WTC11 (cell line): ENCODE measurements at regions not wholly inside any gene's neighbourhood (a gene's known extent, or its start where the extent isn't known, plus 50 kb on each side); places are given as distances from the start of the nearest gene placed in this dataset.
"Not testable (repeated sequence)": the region's sequence is repeated elsewhere in the genome, so short reads cannot be mapped to it uniquely, and the experiment has no call there.

ENCODE experiments used
- ATAC-seq: fragments of 200-7000 bp; cut with Tn5 transposase; 2 replicates; pipeline ENCODE4 v1.10.0; 2021; ENCODE audit warnings: mild to moderate bottlenecking, moderate library complexity
- CTCF ChIA-PET: fragments of 300-600 bp; sonication (Branson Sonifier 250); formaldehyde crosslinking; loops from one replicate; lab custom pipeline; 2021; ENCODE audit warnings: antibody characterized with exemption; lab: Charles Lee
- POLR2A ChIA-PET: fragments of 350-600 bp; sonication (Branson Sonifier 250); formaldehyde crosslinking; loops from one replicate; lab custom pipeline; 2021; ENCODE audit warnings: antibody characterized with exemption; lab: Charles Lee
- DNase-seq: peaks from one replicate; pipeline ENCODE4 v3.0.0; 2021; ENCODE audit warnings: low spot score
- H3K27ac Mint-ChIP-seq: 2 replicates; pipeline ENCODE4 v1.8.0; 2021; ENCODE audit warnings: mixed read lengths
- H3K27me3 Mint-ChIP-seq: 2 replicates; pipeline ENCODE4 v1.8.0; 2021; ENCODE audit warnings: low read depth, mild to moderate bottlenecking, moderate library complexity, mixed read lengths
- H3K36me3 Mint-ChIP-seq: 2 replicates; pipeline ENCODE4 v1.8.0; 2021; ENCODE audit warnings: mixed read lengths
- H3K4me1 Mint-ChIP-seq: 2 replicates; pipeline ENCODE4 v1.8.0; 2022; ENCODE audit warnings: mixed read lengths
- H3K4me3 Mint-ChIP-seq: 2 replicates; pipeline ENCODE4 v1.8.0; 2021; ENCODE audit warnings: mild to moderate bottlenecking, moderate library complexity, mixed read lengths
- H3K9me3 Mint-ChIP-seq: 2 replicates; pipeline ENCODE4 v1.8.0; 2021; ENCODE audit warnings: mixed read lengths
- ATF1 ChIP-seq: sonication (generic); formaldehyde crosslinking; IDR thresholded peaks from 2 replicates; pipeline ENCODE4 v1.8.1; 2023; ENCODE audit warnings: mild to moderate bottlenecking, moderate library complexity, missing genetic modification reagents
- CREB1 ChIP-seq: sonication (generic); formaldehyde crosslinking; IDR thresholded peaks from 2 replicates; pipeline ENCODE4 v1.8.0; 2023; ENCODE audit warnings: mild to moderate bottlenecking, missing genetic modification reagents
- ETV6 ChIP-seq: sonication (generic); formaldehyde crosslinking; IDR thresholded peaks from 2 replicates; pipeline ENCODE4 v1.8.1; 2022; ENCODE audit warnings: mild to moderate bottlenecking, missing genetic modification reagents
- FOXP1 ChIP-seq: sonication (generic); formaldehyde crosslinking; IDR thresholded peaks from 2 replicates; pipeline ENCODE4 v1.8.0; 2022; ENCODE audit warnings: missing genetic modification reagents, mild to moderate bottlenecking, moderate library complexity, borderline replicate concordance
- MXD4 ChIP-seq: fragments of 250-450 bp; sonication (Bioruptor Pico); IDR thresholded peaks from 2 replicates; pipeline ENCODE4 v1.8.0; 2021; ENCODE audit warnings: mild to moderate bottlenecking, moderate library complexity, borderline replicate concordance
- RELA ChIP-seq: sonication (generic); formaldehyde crosslinking; IDR thresholded peaks from 2 replicates; pipeline ENCODE4 v1.8.1; 2022; ENCODE audit warnings: missing genetic modification reagents, mild to moderate bottlenecking, borderline replicate concordance
- ZNF121 ChIP-seq: sonication (generic); formaldehyde crosslinking; IDR thresholded peaks from 2 replicates; pipeline ENCODE4 v1.8.0; 2023; ENCODE audit warnings: missing genetic modification reagents
- TF ChIP-seq, protein P1 (sequence below): fragments of 250-450 bp; sonication (Bioruptor Pico); IDR thresholded peaks from 2 replicates; pipeline ENCODE4 v1.9.0; 2021; ENCODE audit warnings: moderate library complexity, mild to moderate bottlenecking, inconsistent platforms, borderline replicate concordance
- TF ChIP-seq, protein P2 (sequence below): sonication (generic); formaldehyde crosslinking; IDR thresholded peaks from 2 replicates; pipeline ENCODE4 v1.8.1; 2022; ENCODE audit warnings: low read depth, mild to moderate bottlenecking, moderate library complexity, missing genetic modification reagents, borderline replicate concordance
- TF ChIP-seq, protein P3 (sequence below): sonication (generic); formaldehyde crosslinking; IDR thresholded peaks from 2 replicates; pipeline ENCODE4 v1.8.1; 2023; ENCODE audit warnings: mild to moderate bottlenecking, missing genetic modification reagents, borderline replicate concordance
- TF ChIP-seq, protein P4 (sequence below): sonication (generic); formaldehyde crosslinking; conservative IDR thresholded peaks from 2 replicates; pipeline ENCODE4 v1.8.1; 2022; ENCODE audit warnings: mild to moderate bottlenecking, missing genetic modification reagents
- TF ChIP-seq, protein P5 (sequence below): sonication (generic); formaldehyde crosslinking; IDR thresholded peaks from 2 replicates; pipeline ENCODE4 v1.8.0; 2022; ENCODE audit warnings: mild to moderate bottlenecking, missing genetic modification reagents
- TF ChIP-seq, protein P6 (sequence below): sonication (generic); formaldehyde crosslinking; IDR thresholded peaks from 2 replicates; pipeline ENCODE4 v1.8.0; 2023; ENCODE audit warnings: missing genetic modification reagents
- TF ChIP-seq, protein P7 (sequence below): sonication (generic); formaldehyde crosslinking; IDR thresholded peaks from 2 replicates; pipeline ENCODE4 v1.8.1; 2022; ENCODE audit warnings: missing genetic modification reagents, borderline replicate concordance

DNA sequence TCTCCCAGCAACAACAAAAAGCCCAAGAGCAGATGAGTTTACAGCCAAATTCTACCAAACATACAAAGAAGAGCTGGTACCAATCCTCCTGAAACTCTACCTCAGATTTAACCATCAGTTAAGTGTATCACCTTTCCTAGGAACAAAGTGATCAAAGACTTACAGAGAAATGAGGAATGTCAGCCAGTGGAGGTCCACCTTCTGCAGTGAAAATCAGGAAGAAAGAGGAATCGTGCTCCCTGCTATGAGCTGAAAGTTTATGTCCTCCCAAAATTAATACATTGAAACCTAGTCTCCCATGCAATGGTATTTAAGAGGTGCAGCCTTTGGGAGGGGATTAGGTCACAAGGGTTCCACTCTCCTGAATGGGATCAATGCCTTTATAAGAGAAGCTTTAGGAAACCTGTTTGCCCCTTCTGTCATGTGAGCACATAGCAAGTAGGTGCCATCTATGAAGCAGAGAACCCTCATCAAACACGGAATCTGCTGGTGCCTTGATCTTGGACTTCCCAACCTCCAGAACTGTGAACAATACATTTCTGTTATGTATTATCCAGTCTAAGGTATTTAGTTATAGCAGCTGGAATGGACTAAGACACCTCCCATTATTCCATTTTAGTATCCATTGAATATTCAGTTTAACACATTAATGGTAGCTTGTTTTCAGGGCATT, 139.0 kb upstream of the FZD8 start:
- H3K4me3 Mint-ChIP-seq, result no peak overlapping the region
- TF ChIP-seq, protein P1, sequence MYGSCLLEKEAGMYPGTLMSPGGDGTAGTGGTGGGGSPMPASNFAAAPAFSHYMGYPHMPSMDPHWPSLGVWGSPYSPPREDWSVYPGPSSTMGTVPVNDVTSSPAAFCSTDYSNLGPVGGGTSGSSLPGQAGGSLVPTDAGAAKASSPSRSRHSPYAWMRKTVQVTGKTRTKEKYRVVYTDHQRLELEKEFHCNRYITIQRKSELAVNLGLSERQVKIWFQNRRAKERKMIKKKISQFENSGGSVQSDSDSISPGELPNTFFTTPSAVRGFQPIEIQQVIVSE (CRISPR knock-in tag), result no peak
- TF ChIP-seq, protein P2, sequence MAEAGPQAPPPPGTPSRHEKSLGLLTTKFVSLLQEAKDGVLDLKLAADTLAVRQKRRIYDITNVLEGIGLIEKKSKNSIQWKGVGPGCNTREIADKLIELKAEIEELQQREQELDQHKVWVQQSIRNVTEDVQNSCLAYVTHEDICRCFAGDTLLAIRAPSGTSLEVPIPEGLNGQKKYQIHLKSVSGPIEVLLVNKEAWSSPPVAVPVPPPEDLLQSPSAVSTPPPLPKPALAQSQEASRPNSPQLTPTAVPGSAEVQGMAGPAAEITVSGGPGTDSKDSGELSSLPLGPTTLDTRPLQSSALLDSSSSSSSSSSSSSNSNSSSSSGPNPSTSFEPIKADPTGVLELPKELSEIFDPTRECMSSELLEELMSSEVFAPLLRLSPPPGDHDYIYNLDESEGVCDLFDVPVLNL (CRISPR knock-in tag), result no peak
- TF ChIP-seq, protein P3, sequence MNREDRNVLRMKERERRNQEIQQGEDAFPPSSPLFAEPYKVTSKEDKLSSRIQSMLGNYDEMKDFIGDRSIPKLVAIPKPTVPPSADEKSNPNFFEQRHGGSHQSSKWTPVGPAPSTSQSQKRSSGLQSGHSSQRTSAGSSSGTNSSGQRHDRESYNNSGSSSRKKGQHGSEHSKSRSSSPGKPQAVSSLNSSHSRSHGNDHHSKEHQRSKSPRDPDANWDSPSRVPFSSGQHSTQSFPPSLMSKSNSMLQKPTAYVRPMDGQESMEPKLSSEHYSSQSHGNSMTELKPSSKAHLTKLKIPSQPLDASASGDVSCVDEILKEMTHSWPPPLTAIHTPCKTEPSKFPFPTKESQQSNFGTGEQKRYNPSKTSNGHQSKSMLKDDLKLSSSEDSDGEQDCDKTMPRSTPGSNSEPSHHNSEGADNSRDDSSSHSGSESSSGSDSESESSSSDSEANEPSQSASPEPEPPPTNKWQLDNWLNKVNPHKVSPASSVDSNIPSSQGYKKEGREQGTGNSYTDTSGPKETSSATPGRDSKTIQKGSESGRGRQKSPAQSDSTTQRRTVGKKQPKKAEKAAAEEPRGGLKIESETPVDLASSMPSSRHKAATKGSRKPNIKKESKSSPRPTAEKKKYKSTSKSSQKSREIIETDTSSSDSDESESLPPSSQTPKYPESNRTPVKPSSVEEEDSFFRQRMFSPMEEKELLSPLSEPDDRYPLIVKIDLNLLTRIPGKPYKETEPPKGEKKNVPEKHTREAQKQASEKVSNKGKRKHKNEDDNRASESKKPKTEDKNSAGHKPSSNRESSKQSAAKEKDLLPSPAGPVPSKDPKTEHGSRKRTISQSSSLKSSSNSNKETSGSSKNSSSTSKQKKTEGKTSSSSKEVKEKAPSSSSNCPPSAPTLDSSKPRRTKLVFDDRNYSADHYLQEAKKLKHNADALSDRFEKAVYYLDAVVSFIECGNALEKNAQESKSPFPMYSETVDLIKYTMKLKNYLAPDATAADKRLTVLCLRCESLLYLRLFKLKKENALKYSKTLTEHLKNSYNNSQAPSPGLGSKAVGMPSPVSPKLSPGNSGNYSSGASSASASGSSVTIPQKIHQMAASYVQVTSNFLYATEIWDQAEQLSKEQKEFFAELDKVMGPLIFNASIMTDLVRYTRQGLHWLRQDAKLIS (CRISPR knock-in tag), result no peak
- no peak for TF ChIP-seq ZNF121
- no peak for TF ChIP-seq RELA (CRISPR knock-in tag)
- TF ChIP-seq, protein P4, sequence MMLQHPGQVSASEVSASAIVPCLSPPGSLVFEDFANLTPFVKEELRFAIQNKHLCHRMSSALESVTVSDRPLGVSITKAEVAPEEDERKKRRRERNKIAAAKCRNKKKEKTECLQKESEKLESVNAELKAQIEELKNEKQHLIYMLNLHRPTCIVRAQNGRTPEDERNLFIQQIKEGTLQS, result no peak
- no peak for TF ChIP-seq MXD4 (CRISPR knock-in tag)
- TF ChIP-seq, all 79 proteins: peak for 0
- ChIA-PET CTCF (interaction anchor here (0.6 to 2.3 kb wide), 15 partner anchors 10 to 1002 kb away, joined by 3 to 11 read pairs (median 4); no protein-coding TSS in a partner anchor), POLR2A (no interaction called here)
- H3K27ac Mint-ChIP-seq, result no peak overlapping the region
- H3K27me3 Mint-ChIP-seq, result peaks cover 6% of the 10 kb centered on the region
- H3K36me3 Mint-ChIP-seq, result peaks cover 5% of the 10 kb centered on the region; the same call in 1 of the 2 replicates
- DNase-seq (no peak), ATAC-seq (no peak)
- H3K4me1 Mint-ChIP-seq, result peaks cover 12% of the 10 kb centered on the region
- H3K9me3 Mint-ChIP-seq, result peaks cover 25% of the 10 kb centered on the region

DNA sequence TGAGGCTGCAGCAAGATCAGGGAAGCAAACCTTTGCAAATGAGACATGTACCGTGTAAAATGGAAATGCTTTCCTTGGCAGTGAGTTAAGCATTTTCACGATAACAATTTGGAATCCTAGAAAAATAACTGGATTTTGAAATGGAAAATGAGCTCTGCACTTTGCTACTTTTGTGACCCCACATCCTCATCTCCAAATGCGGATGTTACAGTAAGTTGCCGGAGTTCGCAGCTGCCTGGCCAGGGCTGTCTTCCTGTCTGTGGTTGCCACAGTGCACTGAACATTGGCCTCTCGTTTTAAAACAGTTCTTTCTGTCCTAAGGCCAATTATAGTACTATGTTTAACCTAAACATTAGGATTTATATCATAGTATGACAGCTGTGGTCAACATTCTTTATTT, 136.2 kb upstream of the FZD8 start:
- Mint-ChIP-seq H3K4me1 (peaks cover 3% of the 10 kb centered on the region; the same call in 1 of the 2 replicates), H3K9me3 (peaks cover 21% of the 10 kb centered on the region), H3K27ac (no peak overlapping the region), H3K4me3 (no peak overlapping the region), H3K36me3 (peaks cover 5% of the 10 kb centered on the region; the same call in 1 of the 2 replicates), H3K27me3 (peaks cover 6% of the 10 kb centered on the region)
- POLR2A ChIA-PET, result no interaction called here
- CTCF ChIA-PET, result interaction anchor here (1.3 to 1.4 kb wide), 3 partner anchors 44 to 167 kb away, joined by 3 to 5 read pairs (median 4); no protein-coding TSS in a partner anchor
- no peak for DNase-seq
- TF ChIP-seq, protein P5, sequence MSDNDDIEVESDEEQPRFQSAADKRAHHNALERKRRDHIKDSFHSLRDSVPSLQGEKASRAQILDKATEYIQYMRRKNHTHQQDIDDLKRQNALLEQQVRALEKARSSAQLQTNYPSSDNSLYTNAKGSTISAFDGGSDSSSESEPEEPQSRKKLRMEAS (CRISPR knock-in tag), result no peak
- TF ChIP-seq ATF1 (CRISPR knock-in tag) (no peak), FOXP1 (CRISPR knock-in tag) (no peak), CREB1 (CRISPR knock-in tag) (no peak), ETV6 (CRISPR knock-in tag) (no peak)
- TF ChIP-seq, protein P6, sequence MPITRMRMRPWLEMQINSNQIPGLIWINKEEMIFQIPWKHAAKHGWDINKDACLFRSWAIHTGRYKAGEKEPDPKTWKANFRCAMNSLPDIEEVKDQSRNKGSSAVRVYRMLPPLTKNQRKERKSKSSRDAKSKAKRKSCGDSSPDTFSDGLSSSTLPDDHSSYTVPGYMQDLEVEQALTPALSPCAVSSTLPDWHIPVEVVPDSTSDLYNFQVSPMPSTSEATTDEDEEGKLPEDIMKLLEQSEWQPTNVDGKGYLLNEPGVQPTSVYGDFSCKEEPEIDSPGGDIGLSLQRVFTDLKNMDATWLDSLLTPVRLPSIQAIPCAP, result no peak
- TF ChIP-seq, protein P1 (CRISPR knock-in tag), result no peak
- TF ChIP-seq, protein P7, sequence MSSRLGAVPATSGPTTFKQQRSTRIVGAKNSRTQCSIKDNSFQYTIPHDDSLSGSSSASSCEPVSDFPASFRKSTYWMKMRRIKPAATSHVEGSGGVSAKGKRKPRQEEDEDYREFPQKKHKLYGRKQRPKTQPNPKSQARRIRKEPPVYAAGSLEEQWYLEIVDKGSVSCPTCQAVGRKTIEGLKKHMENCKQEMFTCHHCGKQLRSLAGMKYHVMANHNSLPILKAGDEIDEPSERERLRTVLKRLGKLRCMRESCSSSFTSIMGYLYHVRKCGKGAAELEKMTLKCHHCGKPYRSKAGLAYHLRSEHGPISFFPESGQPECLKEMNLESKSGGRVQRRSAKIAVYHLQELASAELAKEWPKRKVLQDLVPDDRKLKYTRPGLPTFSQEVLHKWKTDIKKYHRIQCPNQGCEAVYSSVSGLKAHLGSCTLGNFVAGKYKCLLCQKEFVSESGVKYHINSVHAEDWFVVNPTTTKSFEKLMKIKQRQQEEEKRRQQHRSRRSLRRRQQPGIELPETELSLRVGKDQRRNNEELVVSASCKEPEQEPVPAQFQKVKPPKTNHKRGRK (CRISPR knock-in tag), result no peak
- no peak for ATAC-seq

DNA sequence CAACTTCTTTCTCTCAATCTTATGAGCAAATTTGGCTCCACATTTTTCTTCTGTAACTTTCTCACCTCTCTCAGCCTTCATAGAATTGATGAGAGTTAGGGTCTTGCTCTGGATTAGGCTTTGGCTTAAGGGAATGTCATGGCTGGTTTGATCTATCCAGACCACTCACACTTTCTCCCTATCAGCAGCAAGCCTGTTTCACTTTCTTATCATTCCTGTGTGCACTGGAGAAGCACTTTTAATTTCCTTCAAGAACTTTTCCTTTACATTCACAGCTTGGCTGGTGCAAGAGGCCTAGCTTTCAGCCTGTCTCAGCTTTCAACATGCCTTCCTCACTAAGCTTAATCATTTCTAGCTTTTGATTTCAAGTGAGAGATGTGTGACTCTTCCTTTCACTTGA, 134.5 kb upstream of the FZD8 start:
- CTCF ChIA-PET, H3K27ac Mint-ChIP-seq, H3K4me3 Mint-ChIP-seq, H3K4me1 Mint-ChIP-seq, H3K27me3 Mint-ChIP-seq, H3K36me3 Mint-ChIP-seq, DNase-seq, POLR2A ChIA-PET, ATAC-seq: not testable (repeated sequence)
- H3K9me3 Mint-ChIP-seq, result peaks cover 15% of the 10 kb centered on the region
